ENCODE measurements at regions not wholly inside any gene's neighbourhood (a gene's known extent, or its start where the extent isn't known, plus 50 kb on each side); places are given as distances from the start of the nearest gene placed in this dataset.

- Histone ChIP-seq H3K36me3 (replicated peaks in 1 of 2; ENCODE audit: control insufficient read depth in 1 of 2, insufficient read depth in 2 of 2, low read length in 1 of 2) (no peaks in the 10 kb centered on the region), H3K9ac (no peak overlapping the region), H3K4me3 (ENCODE audit: low read depth in 2 of 2, low read length in 1 of 2) (no peak overlapping the region), H4K20me1 (ENCODE audit: insufficient read depth) (no peaks in the 10 kb centered on the region), H3K79me2 (ENCODE audit: insufficient read depth) (no peaks in the 10 kb centered on the region), H3K27me3 (ENCODE audit: insufficient read depth) (no peaks in the 10 kb centered on the region), H3K4me1 (ENCODE audit: control insufficient read depth in 1 of 2, insufficient read depth in 2 of 2, low read depth in 1 of 2, low read length in 1 of 2) (peaks cover 0 to 7% of the 10 kb centered on the region in 2 experiments; a peak in 3 of 4 replicates), H3K9me3 (no peaks in the 10 kb centered on the region), H3K27ac (ENCODE audit: low read depth in 2 of 2, low read length in 1 of 2) (no peak overlapping the region), H2AFZ (ENCODE audit: low read depth) (no peak overlapping the region), H3K9me2 (no peaks in the 10 kb centered on the region), H3K4me2 (no peak overlapping the region), H3F3A (replicated peaks; ENCODE audit: insufficient read depth) (no peaks in the 10 kb centered on the region)
- WGBS (ENCODE audit: low lambda C conversion rate): 78% methylated on average over 9 of the region's 9 CpGs
- no peak for DNase-seq
- ChIA-PET CTCF (no interaction called here), POLR2A (no interaction called here)
- TF ChIP-seq TEAD4 (IDR thresholded peaks at IDR 0.05; ENCODE audit: borderline replicate concordance, insufficient read depth) (no peak), POLR2AphosphoS5 (IDR thresholded peaks at IDR 0.05; ENCODE audit: low read depth, low read length) (no peak), NRF1 (IDR thresholded peaks at IDR 0.05; ENCODE audit: low read depth, low read length) (no peak), FOXJ3 (CRISPR knock-in tag; IDR thresholded peaks at IDR 0.05) (no peak), JUND (IDR thresholded peaks at IDR 0.05) (no peak), MEF2A (IDR thresholded peaks at IDR 0.05; ENCODE audit: borderline replicate concordance, low read depth) (no peak), TAF1 (IDR thresholded peaks at IDR 0.05; ENCODE audit: borderline replicate concordance, low read depth, low read length) (no peak)
Measured at GRCh38 chr3:4904811-4905695, 74.2 kb upstream of the BHLHE40 start.

DNA sequence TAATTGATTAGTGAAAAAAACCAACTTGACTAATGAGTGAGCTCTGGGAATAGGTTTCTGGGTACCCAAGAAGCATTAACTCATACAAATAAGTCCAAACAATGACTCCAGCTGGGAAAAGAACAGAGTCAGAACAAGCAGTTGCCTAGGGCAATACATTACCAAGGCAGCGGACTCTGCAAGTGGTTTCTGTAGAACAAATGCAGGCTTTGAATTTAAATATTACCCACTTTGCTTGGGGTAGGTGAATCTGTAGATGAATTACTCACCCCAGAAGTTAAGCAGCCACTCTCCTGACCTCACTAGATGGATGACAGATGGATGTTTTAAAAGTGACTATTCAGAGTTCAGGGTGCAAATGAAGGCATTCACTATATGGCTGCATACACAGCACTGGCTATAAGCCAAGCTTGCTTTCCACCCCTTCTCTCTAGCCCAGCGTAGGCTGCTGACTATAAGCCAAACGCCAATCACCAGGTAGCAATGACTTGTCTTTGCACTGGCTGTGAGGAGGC lies 73.1 kb upstream of the BHLHE40 start:
- WGBS (ENCODE audit: low lambda C conversion rate): 17% methylated on average over 3 of the region's 3 CpGs
- Histone ChIP-seq H2AFZ (ENCODE audit: low read depth) (no peak overlapping the region), H4K20me1 (ENCODE audit: insufficient read depth) (no peaks in the 10 kb centered on the region), H3K4me3 (ENCODE audit: low read depth in 2 of 2, low read length in 1 of 2) (no peak overlapping the region), H3K79me2 (ENCODE audit: insufficient read depth) (no peaks in the 10 kb centered on the region), H3K9me2 (no peaks in the 10 kb centered on the region), H3F3A (replicated peaks; ENCODE audit: insufficient read depth) (no peaks in the 10 kb centered on the region), H3K36me3 (replicated peaks in 1 of 2; ENCODE audit: control insufficient read depth in 1 of 2, insufficient read depth in 2 of 2, low read length in 1 of 2) (no peaks in the 10 kb centered on the region), H3K9ac (no peak overlapping the region), H3K27ac (ENCODE audit: low read depth in 2 of 2, low read length in 1 of 2) (peak overlapping the region in 1 of 2 experiments; percentile 6; a peak in 1 of 4 replicates), H3K9me3 (no peaks in the 10 kb centered on the region), H3K27me3 (ENCODE audit: insufficient read depth) (no peaks in the 10 kb centered on the region), H3K4me1 (ENCODE audit: control insufficient read depth in 1 of 2, insufficient read depth in 2 of 2, low read depth in 1 of 2, low read length in 1 of 2) (peaks cover 0 to 7% of the 10 kb centered on the region in 2 experiments; a peak in 3 of 4 replicates), H3K4me2 (no peak overlapping the region)
- TF ChIP-seq EP300 (IDR thresholded peaks at IDR 0.05; ENCODE audit: borderline replicate concordance in 1 of 2, low read depth in 1 of 2, low read length in 1 of 2) (0 out of 4 replicates have a peak, but pooled peaks have one; percentile 10 to 30), TCF12 (IDR thresholded peaks at IDR 0.05) (peak; percentile 45), CHD2 (IDR thresholded peaks at IDR 0.05; ENCODE audit: low read length, partially characterized antibody) (peak; percentile 4), FOXM1 (IDR thresholded peaks at IDR 0.05; ENCODE audit: low read depth) (no peak), RAD21 (IDR thresholded peaks at IDR 0.05; ENCODE audit: low read length) (0 out of 2 replicates have a peak, but pooled peaks have one; percentile 5), TEAD4 (IDR thresholded peaks at IDR 0.05; ENCODE audit: borderline replicate concordance, insufficient read depth) (no peak), MEF2A (IDR thresholded peaks at IDR 0.05; ENCODE audit: borderline replicate concordance, low read depth) (no peak), NFIC (IDR thresholded peaks at IDR 0.05; ENCODE audit: borderline replicate concordance) (peak; percentile 57; the same call in 1 of the 2 replicates), RXRA (IDR thresholded peaks at IDR 0.05; ENCODE audit: borderline replicate concordance, low read depth) (peak; percentile 30; the same call in 1 of the 2 replicates), MXI1 (IDR thresholded peaks at IDR 0.05; ENCODE audit: low read depth, low read length) (no peak)
- TF ChIP-seq, protein P1, sequence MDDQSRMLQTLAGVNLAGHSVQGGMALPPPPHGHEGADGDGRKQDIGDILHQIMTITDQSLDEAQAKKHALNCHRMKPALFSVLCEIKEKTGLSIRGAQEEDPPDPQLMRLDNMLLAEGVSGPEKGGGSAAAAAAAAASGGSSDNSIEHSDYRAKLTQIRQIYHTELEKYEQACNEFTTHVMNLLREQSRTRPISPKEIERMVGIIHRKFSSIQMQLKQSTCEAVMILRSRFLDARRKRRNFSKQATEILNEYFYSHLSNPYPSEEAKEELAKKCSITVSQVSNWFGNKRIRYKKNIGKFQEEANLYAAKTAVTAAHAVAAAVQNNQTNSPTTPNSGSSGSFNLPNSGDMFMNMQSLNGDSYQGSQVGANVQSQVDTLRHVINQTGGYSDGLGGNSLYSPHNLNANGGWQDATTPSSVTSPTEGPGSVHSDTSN (IDR thresholded peaks at IDR 0.05): 0 out of 2 replicates have a peak, but pooled peaks have one; percentile 10
- DNase-seq: peak; percentile 47
- POLR2A ChIA-PET: no interaction called here
- CTCF ChIA-PET: interaction anchor here (1.0 to 1.9 kb wide), 3 partner anchors 70 to 120 kb away, joined by 3 to 7 read pairs (median 5); no protein-coding TSS in a partner anchor
